ENCODE measurements at regions not wholly inside any gene's neighbourhood (a gene's known extent, or its start where the extent isn't known, plus 50 kb on each side); places are given as distances from the start of the nearest gene placed in this dataset.
A peak's percentile ranks its signal among the peaks of the same experiment; 100 is the strongest.

DNA sequence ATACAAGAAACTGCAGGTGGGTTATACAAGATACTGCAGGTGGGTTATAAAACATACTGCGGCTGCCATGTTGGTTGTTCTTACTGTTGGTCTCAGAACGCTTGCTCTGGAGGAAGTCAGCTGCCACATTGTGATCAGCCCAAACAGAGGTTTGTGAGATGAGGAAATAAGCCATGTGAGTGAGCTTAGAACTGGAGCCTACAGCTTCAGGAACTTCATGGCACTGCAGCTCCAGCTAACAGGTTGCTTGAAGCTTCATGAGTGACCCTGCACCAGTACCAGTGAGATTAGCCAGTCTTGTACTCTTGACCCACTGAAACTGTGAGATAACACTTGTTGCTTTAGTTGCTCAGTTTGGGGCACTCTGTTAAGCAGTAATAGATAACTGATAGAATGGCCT, 74.5 kb upstream of the PRKCQ start:
- no peak for DNase-seq

DNA sequence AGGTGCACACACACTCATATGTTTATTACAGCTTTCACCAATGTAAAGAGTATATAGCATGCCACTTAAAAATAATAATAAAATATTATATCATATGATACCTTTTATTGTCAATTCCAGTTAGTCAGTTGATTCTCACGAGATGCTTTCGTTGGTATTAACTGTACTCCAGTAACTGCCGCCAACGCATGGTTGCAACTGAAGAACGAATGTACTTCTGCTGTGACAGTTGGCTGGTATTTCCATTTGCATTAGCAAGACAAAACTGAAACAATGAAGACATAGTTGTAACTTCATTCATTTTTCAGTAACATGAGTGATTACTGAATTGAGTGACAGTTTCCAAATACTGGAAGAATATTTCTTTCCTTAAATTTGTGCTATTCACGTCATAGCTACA, 70.5 kb upstream of the PRKCQ start:
- DNase-seq, result peak in 2 of 56 donors; percentile 0 to 2

DNA sequence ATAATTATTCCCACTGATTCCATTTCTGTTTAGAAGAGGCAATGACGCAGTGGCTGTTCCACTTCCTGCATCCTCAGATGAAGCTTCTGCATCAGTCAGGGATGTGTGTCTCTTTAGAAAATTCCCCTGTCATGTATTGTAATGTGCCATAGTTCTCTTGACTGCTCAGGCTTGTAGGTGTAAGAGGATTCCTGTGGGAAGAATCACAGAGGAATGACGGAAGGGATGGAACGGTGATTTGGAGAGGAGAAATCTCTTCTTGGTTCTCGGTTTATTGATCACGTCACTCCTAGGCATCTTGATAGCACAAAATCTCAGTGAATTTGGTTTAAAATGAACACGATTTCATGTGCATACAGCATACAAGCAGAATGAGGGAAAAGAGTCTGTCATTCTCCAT, 69.8 kb upstream of the PRKCQ start:
- no peak for DNase-seq

DNA sequence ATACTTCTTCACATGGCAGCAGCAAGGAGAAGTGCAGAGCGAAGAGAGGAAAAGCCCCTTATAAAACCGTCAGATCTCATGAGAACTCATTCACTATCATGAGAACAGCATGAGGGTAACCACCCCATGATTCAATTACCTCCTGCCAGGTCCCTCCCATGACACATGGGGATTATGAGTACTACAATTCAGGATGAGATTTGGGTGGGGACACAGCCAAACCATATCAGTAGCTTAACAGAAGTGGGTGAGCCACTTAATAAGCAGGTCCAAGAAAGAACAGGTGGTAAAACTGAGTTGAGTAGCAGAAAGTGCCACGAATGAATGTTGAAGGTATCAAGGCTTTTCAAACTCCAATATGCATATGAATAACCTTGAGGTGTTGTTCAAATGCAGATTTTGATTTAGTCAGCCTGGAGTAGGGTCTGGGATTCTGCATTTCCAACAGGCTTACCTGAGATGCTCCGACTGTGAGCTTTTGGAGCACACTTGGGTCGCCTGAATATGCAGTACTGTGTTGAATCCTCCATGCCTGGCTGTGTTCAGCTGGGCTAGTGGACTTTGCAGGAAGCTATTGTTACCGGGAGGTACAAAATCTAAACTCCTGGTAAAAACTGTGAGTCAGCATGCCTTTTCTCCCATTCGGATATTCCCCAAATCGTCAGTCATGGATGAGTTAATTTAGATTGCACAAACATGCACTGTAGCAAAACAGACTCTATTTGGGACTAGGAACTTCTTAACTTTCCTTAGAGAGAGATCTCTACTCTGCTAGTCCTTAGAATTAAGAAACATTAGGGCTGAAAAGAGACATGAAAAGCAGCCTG, 69.0 kb upstream of the PRKCQ start:
- no peak for DNase-seq

DNA sequence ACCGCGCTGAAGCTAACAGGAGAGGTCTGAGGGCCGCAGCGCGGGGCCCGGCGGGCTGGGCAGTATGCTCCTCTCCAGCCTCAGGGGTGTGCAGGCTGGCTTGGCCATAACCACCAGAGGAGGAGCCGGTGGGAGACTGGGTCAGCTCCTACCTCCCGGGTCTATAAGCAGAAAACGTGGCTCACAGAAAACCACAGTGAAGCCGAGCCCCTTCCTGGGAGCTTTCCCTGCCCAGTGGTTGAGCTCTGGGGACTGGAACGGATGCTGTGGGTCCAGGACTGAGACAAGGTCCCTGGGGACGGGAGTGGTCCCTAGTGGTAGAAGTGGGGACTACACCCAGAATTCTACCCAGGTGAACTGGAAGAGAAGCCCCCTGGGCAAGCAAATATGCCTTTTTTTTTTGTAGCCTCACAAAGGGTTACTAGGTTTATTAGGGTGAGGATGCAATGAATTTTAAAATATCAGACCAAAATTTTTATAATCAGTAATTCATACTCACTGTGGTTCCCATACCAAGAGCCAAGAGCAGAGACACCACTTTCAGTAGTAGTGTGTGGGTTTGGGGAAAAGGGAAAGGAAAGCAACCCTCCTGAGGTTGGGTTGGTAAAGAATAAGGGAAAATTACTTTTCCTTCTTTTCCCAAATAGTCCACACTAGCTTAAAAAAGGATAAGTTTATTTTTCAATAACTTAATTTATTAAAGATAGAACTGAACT, 67.9 kb upstream of the PRKCQ start:
- DNase-seq, result peak in 51 of 56 donors; percentile 2 to 79 (median 36)

DNA sequence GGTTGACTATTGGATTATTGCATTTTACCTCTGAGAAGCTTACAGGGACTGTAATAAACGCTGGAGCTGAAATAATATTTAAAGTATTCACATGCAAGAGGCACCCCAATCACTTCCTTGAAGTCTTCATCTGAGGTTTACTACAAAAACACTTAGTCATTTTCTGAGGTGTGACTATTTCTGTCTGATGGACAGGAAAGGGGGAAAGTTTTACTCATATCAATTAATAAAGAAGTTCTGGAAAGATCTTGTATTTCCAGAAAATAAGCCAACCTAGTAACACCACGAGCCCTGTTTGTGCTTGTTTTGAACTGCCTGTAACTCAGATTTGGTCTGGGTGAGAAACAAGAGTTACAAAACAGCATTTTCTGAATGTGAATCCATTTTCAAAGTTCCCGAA, 63.9 kb upstream of the PRKCQ start:
- no peak for DNase-seq

DNA sequence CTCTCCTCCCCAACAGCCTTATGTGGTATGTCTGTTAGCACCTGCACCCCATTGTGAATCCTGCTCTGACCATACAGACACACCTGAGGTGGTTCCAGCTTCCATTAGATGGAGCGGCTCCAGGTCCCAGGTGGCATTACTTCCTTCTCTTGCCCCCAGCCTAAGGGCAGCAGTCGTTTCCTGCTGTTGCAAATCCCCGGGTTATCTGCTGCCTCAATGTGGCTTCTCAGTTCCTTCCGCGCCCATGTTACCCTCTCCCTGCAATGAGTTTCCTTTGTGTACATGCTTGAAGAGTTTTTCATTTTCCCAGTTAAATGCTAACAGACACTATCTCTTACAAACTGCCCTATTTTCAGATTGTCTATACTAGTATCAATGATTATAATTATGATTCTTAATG, 62.8 kb upstream of the PRKCQ start:
- DNase-seq, result no peak

DNA sequence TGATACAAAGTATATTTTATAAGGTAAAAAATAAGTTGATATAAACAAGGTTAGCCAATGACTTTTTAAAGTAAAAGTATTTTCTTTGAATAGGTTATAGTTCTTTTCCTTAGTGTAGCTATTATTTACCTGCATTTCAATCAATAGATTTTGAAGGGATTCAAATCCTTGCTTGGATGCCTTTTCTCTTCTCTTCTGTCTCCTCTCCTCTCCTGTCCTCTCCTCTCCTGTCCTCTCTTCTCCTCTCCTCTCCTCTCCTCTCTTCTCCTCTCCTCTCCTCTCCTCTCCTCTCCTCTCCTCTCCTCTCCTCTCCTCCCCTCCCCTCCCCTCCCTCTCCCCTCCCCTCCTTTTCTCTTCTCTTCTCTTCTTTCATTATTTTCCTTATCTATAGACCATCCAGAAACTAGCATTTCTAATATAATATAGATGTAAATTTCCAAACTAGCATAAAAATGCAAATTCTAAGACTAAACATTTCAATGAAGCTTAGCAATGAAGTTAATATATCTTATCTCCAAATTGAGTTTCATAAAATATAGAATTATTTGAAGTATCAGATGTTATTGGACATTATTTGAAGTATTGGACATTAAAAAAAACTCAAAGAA, 60.5 kb upstream of the PRKCQ start:
- no peak for DNase-seq

DNA sequence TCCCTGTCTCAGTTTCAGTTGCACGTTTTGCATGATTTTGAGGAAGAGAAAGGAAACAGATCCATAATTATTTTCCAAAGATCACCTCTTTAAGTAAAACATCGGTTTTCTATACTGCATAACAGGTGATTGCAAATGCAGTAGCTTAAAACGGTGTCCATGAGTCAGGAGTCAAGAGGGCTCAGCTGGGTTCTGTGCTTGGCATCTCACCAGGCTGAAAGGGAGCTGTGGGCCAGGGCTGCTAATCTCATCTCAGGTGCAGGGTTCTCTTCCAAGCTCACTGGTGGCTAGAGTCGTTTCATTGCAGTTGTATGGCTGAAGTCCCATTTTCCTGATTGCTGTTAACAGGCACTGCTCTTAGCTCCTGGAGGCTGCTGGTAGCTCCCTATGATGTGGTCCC, 57.0 kb upstream of the PRKCQ start:
- DNase-seq, result no peak

DNA sequence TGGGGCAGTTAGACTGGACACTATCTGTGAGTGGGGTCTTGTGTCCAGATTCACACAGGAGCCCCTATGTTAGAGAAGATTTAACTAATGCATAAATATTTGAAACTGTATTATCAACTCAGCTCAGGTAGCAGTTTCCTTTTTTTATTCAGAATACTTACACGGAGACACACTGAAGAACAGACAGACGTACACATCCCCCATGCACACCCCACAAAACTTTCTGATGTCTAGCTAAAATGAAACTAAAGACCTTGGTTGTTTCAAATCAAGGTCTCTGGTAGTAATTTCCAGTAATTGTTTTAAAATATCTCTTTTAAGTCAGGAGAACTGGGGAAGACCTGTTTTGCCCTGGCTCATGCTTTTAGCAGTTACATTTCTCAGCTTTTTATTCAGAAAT, 55.7 kb upstream of the PRKCQ start:
- DNase-seq, result no peak

Measured in nucleus accumbens (tissue), 56 donors.